HEK293 (cell line): ENCODE measurements at regions not wholly inside any gene's neighbourhood (a gene's known extent, or its start where the extent isn't known, plus 50 kb on each side); places are given as distances from the start of the nearest gene placed in this dataset.

ENCODE experiments used
- CTCF ChIA-PET: fragments of 350-600 bp; formaldehyde crosslinking; extraction: SDS; loops from one replicate; lab custom pipeline; 2021; ENCODE audit warnings: antibody characterized with exemption; lab: Yijun Ruan, JAX
- POLR2A ChIA-PET: fragments of 300-600 bp; formaldehyde crosslinking; extraction: SDS; loops from one replicate; lab custom pipeline; 2020; ENCODE audit warnings: antibody characterized with exemption, inconsistent platforms; lab: Yijun Ruan, JAX
- H3K27ac ChIP-seq: fragments of 200-500 bp; sonication (Bioruptor generic); 2 replicates; pipeline ENCODE4 v1.5.1; 2014; ENCODE audit warnings: low read depth, low read length, control low read depth, inconsistent platforms; ENCODE audit errors: extremely low read depth
- H3K36me3 ChIP-seq, 2 experiments: fragments of 200-500 bp in 1 of 2; sonication (Bioruptor generic) in 1 of 2; 1 replicate in 1 of 2; 2 replicates in 1 of 2; pipeline ENCODE4 v1.5.1; 2014 to 2017; ENCODE audit warnings: inconsistent platforms in 2 of 2, low read length in 2 of 2; ENCODE audit not compliant: control insufficient read depth in 2 of 2, insufficient read depth in 1 of 2
- H3K4me1 ChIP-seq: fragments of 200-500 bp; sonication (Bioruptor generic); 2 replicates; pipeline ENCODE4 v1.5.1; 2014; ENCODE audit warnings: mild to moderate bottlenecking, low read length, inconsistent platforms; ENCODE audit not compliant: control insufficient read depth, insufficient read depth
- H3K4me3 ChIP-seq: 2 replicates; pipeline ENCODE4 v1.5.1; 2011; ENCODE audit warnings: low read depth, mild to moderate bottlenecking, control low read depth, low read length, moderate library complexity
- H3K9me3 ChIP-seq: fragments of 200-500 bp; sonication (Bioruptor generic); 2 replicates; pipeline ENCODE4 v1.5.1; 2014; ENCODE audit warnings: low read depth, low read length, inconsistent platforms; ENCODE audit not compliant: control insufficient read depth, insufficient read depth
- BCL11A ChIP-seq: fragments of 450-650 bp; formaldehyde crosslinking; IDR thresholded peaks from 2 replicates; pipeline ENCODE4 v1.5.1; 2016; ENCODE audit warnings: low read depth, missing biosample characterization, missing genetic modification characterization
- HOXD13 ChIP-seq: sonication (generic); formaldehyde crosslinking; IDR thresholded peaks from 2 replicates; pipeline ENCODE4 v1.8.0; 2022; ENCODE audit warnings: missing genetic modification reagents, borderline replicate concordance
- PATZ1 ChIP-seq: fragments of 450-650 bp; formaldehyde crosslinking; IDR thresholded peaks from 2 replicates; pipeline ENCODE4 v1.5.1; 2016; ENCODE audit warnings: missing biosample characterization, missing genetic modification characterization
- PRDM1 ChIP-seq: fragments of 450-650 bp; formaldehyde crosslinking; IDR thresholded peaks from 2 replicates; pipeline ENCODE4; 2016; ENCODE audit warnings: missing biosample characterization, missing genetic modification characterization
- SALL2 ChIP-seq: fragments of 450-650 bp; formaldehyde crosslinking; IDR thresholded peaks from 2 replicates; pipeline ENCODE4 v1.5.0; 2017; ENCODE audit warnings: missing biosample characterization, mild to moderate bottlenecking, missing genetic modification characterization, borderline replicate concordance
- YY1 ChIP-seq: fragments of 450-650 bp; formaldehyde crosslinking; IDR thresholded peaks from 2 replicates; pipeline ENCODE4 v1.5.1; 2018; ENCODE audit warnings: missing biosample characterization, missing genetic modification characterization
- ZBTB44 ChIP-seq: fragments of 450-650 bp; IDR thresholded peaks from 2 replicates; pipeline ENCODE4 v1.5.1; 2018; ENCODE audit warnings: missing biosample characterization, mild to moderate bottlenecking, missing genetic modification characterization
- ZIC2 ChIP-seq: fragments of 450-650 bp; formaldehyde crosslinking; IDR thresholded peaks from 2 replicates; pipeline ENCODE4 v1.5.1; 2016; ENCODE audit warnings: missing biosample characterization, missing genetic modification characterization
- ZNF114 ChIP-seq: fragments of 450-650 bp; formaldehyde crosslinking; IDR thresholded peaks from 2 replicates; pipeline ENCODE4 v1.5.0; 2017; ENCODE audit warnings: missing biosample characterization, missing genetic modification characterization
- ZNF121 ChIP-seq: fragments of 450-650 bp; formaldehyde crosslinking; IDR thresholded peaks from 2 replicates; pipeline ENCODE4 v1.5.1; 2016; ENCODE audit warnings: missing biosample characterization, missing genetic modification characterization
- ZNF223 ChIP-seq: fragments of 450-650 bp; formaldehyde crosslinking; IDR thresholded peaks from 2 replicates; pipeline ENCODE4 v1.5.1; 2016; ENCODE audit warnings: missing biosample characterization, missing genetic modification characterization
- ZNF280C ChIP-seq: fragments of 450-650 bp; formaldehyde crosslinking; IDR thresholded peaks from 2 replicates; pipeline ENCODE4 v1.5.1; 2016; ENCODE audit warnings: missing biosample characterization, missing genetic modification characterization
- ZNF362 ChIP-seq: fragments of 450-650 bp; formaldehyde crosslinking; IDR thresholded peaks from 2 replicates; pipeline ENCODE4 v1.5.1; 2016; ENCODE audit warnings: missing biosample characterization, missing genetic modification characterization
- ZNF530 ChIP-seq: fragments of 450-650 bp; formaldehyde crosslinking; IDR thresholded peaks from 2 replicates; pipeline ENCODE4 v1.5.1; 2016; ENCODE audit warnings: low read depth, missing biosample characterization, missing genetic modification characterization
- ZNF544 ChIP-seq: fragments of 450-650 bp; formaldehyde crosslinking; IDR thresholded peaks from 2 replicates; pipeline ENCODE4 v1.5.0; 2017; ENCODE audit warnings: missing biosample characterization, missing genetic modification characterization
- ZNF621 ChIP-seq: fragments of 450-650 bp; formaldehyde crosslinking; IDR thresholded peaks from 2 replicates; pipeline ENCODE4 v1.5.1; 2017; ENCODE audit warnings: missing biosample characterization, missing genetic modification characterization
- ZNF624 ChIP-seq: fragments of 450-650 bp; formaldehyde crosslinking; IDR thresholded peaks from 2 replicates; pipeline ENCODE4 v1.5.1; 2017; ENCODE audit warnings: missing biosample characterization, missing genetic modification characterization
- ZNF664 ChIP-seq: fragments of 450-650 bp; formaldehyde crosslinking; IDR thresholded peaks from 2 replicates; pipeline ENCODE4 v1.5.1; 2016; ENCODE audit warnings: missing biosample characterization, missing genetic modification characterization

- no peaks in the 10 kb centered on the region for H3K4me1 ChIP-seq
- no peaks in the 10 kb centered on the region for H3K36me3 ChIP-seq
- ChIA-PET POLR2A (no interaction called here), CTCF (no interaction called here)
- no peak overlapping the region for H3K4me3 ChIP-seq
- H3K27ac ChIP-seq = no peak overlapping the region
- TF ChIP-seq ZNF544 (tag by site-specific recombination) (no peak), ZNF624 (tag by site-specific recombination) (no peak), ZBTB44 (tag by site-specific recombination) (no peak), ZNF280C (tag by site-specific recombination) (no peak), ZNF664 (tag by site-specific recombination) (no peak), ZNF530 (tag by site-specific recombination) (no peak), HOXD13 (no peak), PATZ1 (tag by site-specific recombination) (no peak), PRDM1 (tag by site-specific recombination) (no peak), ZNF114 (tag by site-specific recombination) (no peak), ZNF621 (tag by site-specific recombination) (no peak), ZNF121 (tag by site-specific recombination) (no peak), ZNF362 (no peak), BCL11A (tag by site-specific recombination) (no peak), ZIC2 (tag by site-specific recombination) (no peak), SALL2 (tag by site-specific recombination) (no peak)
- TF ChIP-seq, all 188 proteins: peak for 0
- H3K9me3 ChIP-seq = no peaks in the 10 kb centered on the region
Observed at GRCh38 chr4:177227636-177228035, 82.0 kb upstream of the NEIL3 start.

GRCh38 chr4:177228599-177228998 is 81.1 kb upstream of the NEIL3 start:
- Histone ChIP-seq H3K9me3 (no peaks in the 10 kb centered on the region), H3K36me3 (no peaks in the 10 kb centered on the region), H3K4me1 (no peaks in the 10 kb centered on the region), H3K4me3 (no peak overlapping the region), H3K27ac (no peak overlapping the region)
- ChIA-PET POLR2A (no interaction called here), CTCF (no interaction called here)
- no peak for TF ChIP-seq YY1
- TF ChIP-seq ZNF223 (tag by site-specific recombination) = no peak
